HG02870 (cell line): ENCODE measurements at regions not wholly inside any gene's neighbourhood (a gene's known extent, or its start where the extent isn't known, plus 50 kb on each side); places are given as distances from the start of the nearest gene placed in this dataset.

Source experiments
- ATAC-seq: cut with Tn5 transposase; IDR thresholded peaks from one replicate; pipeline ENCODE4 v1.9.1; 2021; ENCODE audit warnings: mild to moderate bottlenecking, moderate library complexity; ENCODE audit not compliant: unreplicated experiment

- no peak for ATAC-seq
These were observed 67.8 kb upstream of the DCBLD2 start for GRCh38 chr3:98969295-98969694.

- ATAC-seq, result no peak
These were observed 67.3 kb upstream of the DCBLD2 start for GRCh38 chr3:98968824-98969223.

- no peak for ATAC-seq
These were observed 66.9 kb upstream of the DCBLD2 start for GRCh38 chr3:98968347-98968746.

- no peak for ATAC-seq
These were observed 66.3 kb upstream of the DCBLD2 start for GRCh38 chr3:98967758-98968157.

GRCh38 chr3:98966862-98967546 is 65.5 kb upstream of the DCBLD2 start:
- no peak for ATAC-seq

GRCh38 chr3:98966434-98966833 is 64.9 kb upstream of the DCBLD2 start:
- peak; percentile 50 for ATAC-seq

GRCh38 chr3:98964784-98965183 is 63.3 kb upstream of the DCBLD2 start:
- ATAC-seq, result no peak

GRCh38 chr3:98963546-98963945 is 62.1 kb upstream of the DCBLD2 start:
- ATAC-seq, result no peak

- ATAC-seq, result no peak
These were observed 61.5 kb upstream of the DCBLD2 start for GRCh38 chr3:98962951-98963350.

GRCh38 chr3:98962189-98962930 is 60.9 kb upstream of the DCBLD2 start:
- ATAC-seq, result no peak

GRCh38 chr3:98961161-98962155 is 60.0 kb upstream of the DCBLD2 start:
- no peak for ATAC-seq

- ATAC-seq, result no peak
These were observed 56.2 kb upstream of the DCBLD2 start for GRCh38 chr3:98957681-98958080.

- no peak for ATAC-seq
These were observed 54.5 kb upstream of the DCBLD2 start for GRCh38 chr3:98956008-98956407.

- ATAC-seq, result no peak
These were observed 53.5 kb upstream of the DCBLD2 start for GRCh38 chr3:98954791-98955604.

GRCh38 chr3:98954242-98954641 is 52.7 kb upstream of the DCBLD2 start:
- ATAC-seq, result no peak

- no peak for ATAC-seq
These were observed 50.9 kb upstream of the DCBLD2 start for GRCh38 chr3:98952404-98952803.
